ENCODE measurements at regions not wholly inside any gene's neighbourhood (a gene's known extent, or its start where the extent isn't known, plus 50 kb on each side); places are given as distances from the start of the nearest gene placed in this dataset.
"Not testable (repeated sequence)": the region's sequence is repeated elsewhere in the genome, so short reads cannot be mapped to it uniquely, and the experiment has no call there.

GRCh38 chr2:123717636-123718334, 307.3 kb upstream of the CNTNAP5 start:
- peak; percentile 85 for DNase-seq

GRCh38 chr2:123720760-123721159, 304.3 kb upstream of the CNTNAP5 start:
- no peak for DNase-seq

- DNase-seq: no peak
Observed at GRCh38 chr2:123723706-123724105, 301.4 kb upstream of the CNTNAP5 start.

- DNase-seq: no peak
Observed at GRCh38 chr2:123732563-123732962, 292.5 kb upstream of the CNTNAP5 start.

GRCh38 chr2:123737371-123737770, 287.7 kb upstream of the CNTNAP5 start:
- DNase-seq: no peak

- DNase-seq: no peak
Observed at GRCh38 chr2:123738643-123739042, 286.4 kb upstream of the CNTNAP5 start.

- DNase-seq: no peak
Observed at GRCh38 chr2:123746006-123746405, 279.1 kb upstream of the CNTNAP5 start.

GRCh38 chr2:123747326-123747725, 277.8 kb upstream of the CNTNAP5 start:
- no peak for DNase-seq

- no peak for DNase-seq
Observed at GRCh38 chr2:123762221-123762620, 262.9 kb upstream of the CNTNAP5 start.

GRCh38 chr2:123768233-123768632, 256.9 kb upstream of the CNTNAP5 start:
- no peak for DNase-seq

- DNase-seq: no peak
Observed at GRCh38 chr2:123769001-123769400, 256.1 kb upstream of the CNTNAP5 start.

- no peak for DNase-seq
Observed at GRCh38 chr2:123770996-123771720, 253.9 kb upstream of the CNTNAP5 start.

- DNase-seq: no peak
Observed at GRCh38 chr2:123771928-123772632, 253.0 kb upstream of the CNTNAP5 start.

- no peak for DNase-seq
Observed at GRCh38 chr2:123777116-123777515, 248.0 kb upstream of the CNTNAP5 start.

- DNase-seq: no peak
Observed at GRCh38 chr2:123783164-123783563, 241.9 kb upstream of the CNTNAP5 start.

- no peak for DNase-seq
Observed at GRCh38 chr2:123785332-123785731, 239.8 kb upstream of the CNTNAP5 start.

GRCh38 chr2:123791207-123791606, 233.9 kb upstream of the CNTNAP5 start:
- DNase-seq: no peak

- peak; percentile 57 for DNase-seq
Observed at GRCh38 chr2:123791684-123792083, 233.4 kb upstream of the CNTNAP5 start.

- not testable (repeated sequence) for DNase-seq
Observed at GRCh38 chr2:123804126-123804525, 221.0 kb upstream of the CNTNAP5 start.

- DNase-seq: not testable (repeated sequence)
Observed at GRCh38 chr2:123805746-123806145, 219.3 kb upstream of the CNTNAP5 start.

- DNase-seq: no peak
Observed at GRCh38 chr2:123808243-123808642, 216.8 kb upstream of the CNTNAP5 start.

GRCh38 chr2:123811846-123812245, 213.2 kb upstream of the CNTNAP5 start:
- no peak for DNase-seq

GRCh38 chr2:123816203-123816602, 208.9 kb upstream of the CNTNAP5 start:
- no peak for DNase-seq

- no peak for DNase-seq
Observed at GRCh38 chr2:123816928-123817327, 208.2 kb upstream of the CNTNAP5 start.
